ENCODE measurements at regions not wholly inside any gene's neighbourhood (a gene's known extent, or its start where the extent isn't known, plus 50 kb on each side); places are given as distances from the start of the nearest gene placed in this dataset.

DNA sequence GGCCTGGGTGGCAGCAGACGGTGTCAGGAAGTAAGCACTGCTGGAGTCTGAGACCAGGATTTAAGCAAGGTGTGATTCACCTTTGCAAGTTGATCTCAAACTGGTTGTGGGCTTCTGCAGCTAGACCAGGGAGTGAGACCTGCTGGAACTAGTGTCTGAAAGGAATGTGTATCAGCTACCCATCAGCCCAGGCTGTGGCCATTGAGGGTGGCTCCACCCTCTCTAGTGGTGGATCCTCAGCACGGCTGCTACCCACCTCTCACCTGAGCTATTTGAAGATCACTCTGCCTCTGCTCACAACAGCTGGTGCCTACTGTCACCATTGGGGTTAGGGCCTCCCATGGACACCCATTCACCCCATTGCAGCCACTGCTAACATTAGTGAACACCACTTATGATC is 140.3 kb upstream of the DCBLD2 start:
- DNase-seq: no peak
- H3K27ac ChIP-seq (ENCODE audit: low read depth in 1 of 2, low read length in 2 of 2): no peak overlapping the region
- TF ChIP-seq, protein P1, sequence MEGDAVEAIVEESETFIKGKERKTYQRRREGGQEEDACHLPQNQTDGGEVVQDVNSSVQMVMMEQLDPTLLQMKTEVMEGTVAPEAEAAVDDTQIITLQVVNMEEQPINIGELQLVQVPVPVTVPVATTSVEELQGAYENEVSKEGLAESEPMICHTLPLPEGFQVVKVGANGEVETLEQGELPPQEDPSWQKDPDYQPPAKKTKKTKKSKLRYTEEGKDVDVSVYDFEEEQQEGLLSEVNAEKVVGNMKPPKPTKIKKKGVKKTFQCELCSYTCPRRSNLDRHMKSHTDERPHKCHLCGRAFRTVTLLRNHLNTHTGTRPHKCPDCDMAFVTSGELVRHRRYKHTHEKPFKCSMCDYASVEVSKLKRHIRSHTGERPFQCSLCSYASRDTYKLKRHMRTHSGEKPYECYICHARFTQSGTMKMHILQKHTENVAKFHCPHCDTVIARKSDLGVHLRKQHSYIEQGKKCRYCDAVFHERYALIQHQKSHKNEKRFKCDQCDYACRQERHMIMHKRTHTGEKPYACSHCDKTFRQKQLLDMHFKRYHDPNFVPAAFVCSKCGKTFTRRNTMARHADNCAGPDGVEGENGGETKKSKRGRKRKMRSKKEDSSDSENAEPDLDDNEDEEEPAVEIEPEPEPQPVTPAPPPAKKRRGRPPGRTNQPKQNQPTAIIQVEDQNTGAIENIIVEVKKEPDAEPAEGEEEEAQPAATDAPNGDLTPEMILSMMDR (IDR thresholded peaks at IDR 0.05): no peak
- ChIA-PET CTCF (no interaction called here), POLR2A (no interaction called here)
- no peak overlapping the region for H3K27ac Mint-ChIP-seq
- no peak overlapping the region for H3K4me3 ChIP-seq (ENCODE audit: low read length)
- no peaks in the 10 kb centered on the region for H3K36me3 ChIP-seq (ENCODE audit: insufficient read depth, low read length)
- no peaks in the 10 kb centered on the region for H3K36me3 Mint-ChIP-seq (ENCODE audit: low read depth)
- H3K4me1 Mint-ChIP-seq (ENCODE audit: low read depth): no peaks in the 10 kb centered on the region
- no peaks in the 10 kb centered on the region for H3K9me3 ChIP-seq (ENCODE audit: control insufficient read depth in 1 of 2, insufficient read depth in 1 of 2, low read length in 2 of 2)
- intact Hi-C loops (cut with DNase I, micrococcal nuclease): no loop called here
- no peak for ATAC-seq (ENCODE audit: poor library complexity)
- H3K9me3 Mint-ChIP-seq: peaks cover 5% of the 10 kb centered on the region
- H3K27me3 Mint-ChIP-seq: no peaks in the 10 kb centered on the region
- no peaks in the 10 kb centered on the region for H3K27me3 ChIP-seq (ENCODE audit: control insufficient read depth in 1 of 2, insufficient read depth in 2 of 2, low read length in 2 of 2)
- H3K4me3 Mint-ChIP-seq: no peak overlapping the region
- H3K4me1 ChIP-seq (ENCODE audit: insufficient read depth, low read length): no peaks in the 10 kb centered on the region

DNA sequence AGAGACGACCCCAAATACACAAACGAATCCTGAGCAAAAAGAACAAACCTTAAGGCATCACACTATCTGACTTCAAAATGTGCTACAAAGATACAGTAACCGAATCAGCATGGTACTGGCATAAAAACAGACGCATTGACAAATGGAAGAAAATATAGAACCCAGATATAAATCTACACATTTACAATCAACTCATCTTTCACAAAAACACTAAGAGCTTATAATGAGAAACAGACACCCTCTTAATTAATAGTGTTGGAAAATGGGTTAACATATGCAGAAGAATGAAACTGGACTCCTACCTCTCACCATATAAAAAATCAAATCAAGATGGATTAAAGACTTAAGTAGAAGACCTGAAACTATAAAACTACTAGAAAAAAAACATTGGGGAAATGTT is 130.3 kb upstream of the DCBLD2 start:
- H3K4me1 Mint-ChIP-seq (ENCODE audit: low read depth): no peaks in the 10 kb centered on the region
- H3K27ac Mint-ChIP-seq: no peak overlapping the region
- Histone ChIP-seq H3K36me3 (ENCODE audit: insufficient read depth, low read length) (no peaks in the 10 kb centered on the region), H3K4me1 (ENCODE audit: insufficient read depth, low read length) (no peaks in the 10 kb centered on the region), H3K27ac (ENCODE audit: low read depth in 1 of 2, low read length in 2 of 2) (no peak overlapping the region), H3K9me3 (ENCODE audit: control insufficient read depth in 1 of 2, insufficient read depth in 1 of 2, low read length in 2 of 2) (peaks cover 0 to 8% of the 10 kb centered on the region in 2 experiments), H3K4me3 (ENCODE audit: low read length) (no peak overlapping the region), H3K27me3 (ENCODE audit: control insufficient read depth in 1 of 2, insufficient read depth in 2 of 2, low read length in 2 of 2) (no peaks in the 10 kb centered on the region)
- ChIA-PET POLR2A (no interaction called here), CTCF (no interaction called here)
- DNase-seq: no peak
- H3K27me3 Mint-ChIP-seq: no peaks in the 10 kb centered on the region
- peaks cover 13% of the 10 kb centered on the region for H3K9me3 Mint-ChIP-seq
- intact Hi-C loops (cut with DNase I, micrococcal nuclease): no loop called here
- ATAC-seq (ENCODE audit: poor library complexity): no peak
- no peak overlapping the region for H3K4me3 Mint-ChIP-seq
- H3K36me3 Mint-ChIP-seq (ENCODE audit: low read depth): no peaks in the 10 kb centered on the region
- TF ChIP-seq, protein P1 (IDR thresholded peaks at IDR 0.05): no peak

DNA sequence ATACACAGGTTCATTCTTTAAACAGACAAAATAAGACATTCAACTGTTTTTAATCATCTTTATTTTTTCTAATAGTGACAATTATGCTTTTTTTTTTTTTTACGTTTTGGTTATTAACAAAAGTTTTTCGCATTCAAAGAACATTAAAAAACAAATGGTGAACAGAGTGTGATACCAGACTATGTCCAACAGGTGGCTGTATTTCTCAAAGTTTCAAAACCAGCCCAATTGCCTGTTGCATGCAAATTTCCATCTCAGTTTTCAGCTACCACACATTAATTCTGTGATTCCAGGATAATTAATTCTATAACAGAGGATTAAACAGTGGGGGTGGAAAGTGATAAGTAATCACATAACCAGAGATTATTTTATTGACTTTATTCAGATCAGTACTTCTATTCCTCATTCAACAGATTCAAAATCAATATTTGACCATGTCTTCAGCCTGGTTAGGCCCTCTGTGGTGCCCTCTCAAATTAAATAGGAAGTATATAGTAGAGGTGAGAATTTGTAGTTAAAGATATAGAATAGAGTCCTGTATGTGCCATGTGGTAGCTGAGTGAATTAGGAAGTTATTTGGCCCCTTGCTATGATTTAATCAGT is 122.2 kb upstream of the DCBLD2 start:
- Histone ChIP-seq H3K9me3 (ENCODE audit: control insufficient read depth in 1 of 2, insufficient read depth in 1 of 2, low read length in 2 of 2) (peaks cover 0 to 10% of the 10 kb centered on the region in 2 experiments), H3K36me3 (ENCODE audit: insufficient read depth, low read length) (no peaks in the 10 kb centered on the region), H3K4me3 (ENCODE audit: low read length) (no peak overlapping the region), H3K27me3 (ENCODE audit: control insufficient read depth in 1 of 2, insufficient read depth in 2 of 2, low read length in 2 of 2) (peaks cover 0 to 4% of the 10 kb centered on the region in 2 experiments), H3K4me1 (ENCODE audit: insufficient read depth, low read length) (no peaks in the 10 kb centered on the region), H3K27ac (ENCODE audit: low read depth in 1 of 2, low read length in 2 of 2) (no peak overlapping the region)
- TF ChIP-seq, protein P1 (IDR thresholded peaks at IDR 0.05): peak; percentile 64
- no peaks in the 10 kb centered on the region for H3K36me3 Mint-ChIP-seq (ENCODE audit: low read depth)
- intact Hi-C loops (cut with DNase I, micrococcal nuclease): no loop called here
- no peak for ATAC-seq (ENCODE audit: poor library complexity)
- CTCF ChIA-PET: no interaction called here
- no peak overlapping the region for H3K27ac Mint-ChIP-seq
- H3K4me3 Mint-ChIP-seq: no peak overlapping the region
- POLR2A ChIA-PET: no interaction called here
- H3K4me1 Mint-ChIP-seq (ENCODE audit: low read depth): no peaks in the 10 kb centered on the region
- H3K27me3 Mint-ChIP-seq: peaks cover 13% of the 10 kb centered on the region
- peak in 2 of 14 experiments; percentile 3 to 5 for DNase-seq
- H3K9me3 Mint-ChIP-seq: peaks cover 8% of the 10 kb centered on the region

All from CD4-positive, alpha-beta T cell (primary cell).